Subcutaneous abdominal adipose tissue (tissue), 5 donors: ENCODE measurements at regions not wholly inside any gene's neighbourhood (a gene's known extent, or its start where the extent isn't known, plus 50 kb on each side); places are given as distances from the start of the nearest gene placed in this dataset.

Experiments
- H3K27ac ChIP-seq: one replicate; pipeline ENCODE4 v1.7.0; 2013; ENCODE audit warnings: low read depth, mild to moderate bottlenecking, inconsistent platforms, low read length, moderate library complexity
- H3K27me3 ChIP-seq, 5 donors: one replicate each; pipeline ENCODE4 v1.7.0; 2013; ENCODE audit warnings: low read length in 5 of 5, inconsistent platforms in 1 of 5; ENCODE audit not compliant: control insufficient read depth in 5 of 5, insufficient read depth in 4 of 5
- H3K36me3 ChIP-seq, 5 donors: one replicate each; pipeline ENCODE4 v1.7.0; 2013; ENCODE audit warnings: low read length in 5 of 5; ENCODE audit not compliant: control insufficient read depth in 5 of 5, insufficient read depth in 5 of 5
- H3K4me1 ChIP-seq, 5 donors: one replicate each; pipeline ENCODE4 v1.7.0; 2013; ENCODE audit warnings: low read length in 5 of 5, mild to moderate bottlenecking in 3 of 5, moderate library complexity in 1 of 5; ENCODE audit not compliant: control insufficient read depth in 5 of 5, insufficient read depth in 5 of 5
- H3K4me3 ChIP-seq, 5 donors: one replicate each; pipeline ENCODE4 v1.7.0; 2013; ENCODE audit warnings: low read length in 5 of 5, low read depth in 1 of 5
- H3K9ac ChIP-seq, 5 donors: one replicate each; pipeline ENCODE4 v1.7.0; 2013; ENCODE audit warnings: low read length in 5 of 5, mild to moderate bottlenecking in 4 of 5, moderate library complexity in 3 of 5
- H3K9me3 ChIP-seq, 5 donors: one replicate each; pipeline ENCODE4 v1.7.0; 2013; ENCODE audit warnings: low read length in 5 of 5; ENCODE audit not compliant: control insufficient read depth in 5 of 5
- donor health status: healthy.
- donor health status: healthy.
- donor health status: healthy.
- donor health status: healthy.
- donor health status: healthy.

DNA sequence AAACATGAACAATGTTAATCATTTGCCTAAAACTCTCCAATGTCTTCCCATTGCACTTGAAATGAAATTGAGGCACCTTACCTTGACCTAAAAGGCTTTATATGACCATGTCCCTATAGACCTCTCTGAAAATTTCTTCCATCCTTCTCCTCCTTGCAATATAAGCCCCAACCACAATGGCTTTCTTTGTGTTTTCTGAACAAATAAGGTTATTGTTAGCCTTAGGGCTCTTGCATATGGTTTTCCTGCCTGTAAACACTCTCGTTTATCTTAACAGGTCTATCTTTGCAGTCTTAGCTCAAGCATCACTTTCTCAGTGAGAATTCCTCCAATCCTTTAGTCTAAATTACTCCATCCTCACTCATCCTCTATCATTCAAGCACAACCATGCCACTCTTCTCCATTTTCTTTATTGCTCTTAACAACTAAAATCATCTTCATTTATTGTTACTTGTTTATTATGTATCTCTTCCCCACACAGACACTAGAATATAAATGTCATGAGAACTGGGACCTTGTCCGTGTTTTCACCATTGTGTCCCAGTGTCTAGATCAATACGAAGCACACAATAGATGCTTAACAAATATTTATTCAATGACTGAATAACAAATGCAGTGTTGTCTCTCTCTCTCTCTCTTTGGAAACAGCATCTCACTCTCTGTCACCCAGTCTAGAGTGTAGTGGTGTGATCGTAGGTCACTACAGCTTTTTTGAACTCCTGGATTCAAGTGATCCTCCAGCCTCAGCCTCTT, 129.3 kb downstream of the RDH14 start:
- no peaks in the 10 kb centered on the region for H3K27me3 ChIP-seq

DNA sequence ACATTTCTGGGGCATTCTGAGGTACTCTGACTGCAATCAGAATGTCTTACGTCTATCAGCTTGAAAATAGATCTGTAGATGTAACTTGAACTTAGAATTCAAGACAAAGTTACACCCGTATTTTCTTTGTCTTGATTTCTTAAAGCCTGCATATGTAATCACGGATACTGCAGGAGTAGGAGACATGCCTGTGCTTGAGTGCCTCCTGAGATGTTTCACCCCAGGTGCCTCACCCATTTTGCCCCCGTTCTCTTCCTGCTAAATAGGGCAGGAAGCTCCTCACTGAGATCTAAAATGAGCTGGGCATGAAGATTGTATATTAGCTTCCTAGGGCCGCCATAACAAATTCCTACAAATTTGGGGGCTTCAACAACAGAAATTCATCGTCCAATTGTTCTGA, 131.9 kb downstream of the RDH14 start:
- Histone ChIP-seq H3K27me3 (no peaks in the 10 kb centered on the region), H3K9ac (no peak overlapping the region), H3K27ac (no peak overlapping the region), H3K4me3 (no peak overlapping the region), H3K4me1 (peaks cover 0 to 3% (median 0%) of the 10 kb centered on the region in 5 donors), H3K36me3 (no peaks in the 10 kb centered on the region), H3K9me3 (no peaks in the 10 kb centered on the region)

More for the DNA sequence above, 129.3 kb downstream of the RDH14 start:
- peaks cover 0 to 3% (median 0%) of the 10 kb centered on the region in 5 donors for H3K4me1 ChIP-seq
- H3K9me3 ChIP-seq = no peaks in the 10 kb centered on the region
- H3K9ac ChIP-seq = no peak overlapping the region
- H3K27ac ChIP-seq = no peak overlapping the region
- no peaks in the 10 kb centered on the region for H3K36me3 ChIP-seq
- H3K4me3 ChIP-seq = no peak overlapping the region

DNA sequence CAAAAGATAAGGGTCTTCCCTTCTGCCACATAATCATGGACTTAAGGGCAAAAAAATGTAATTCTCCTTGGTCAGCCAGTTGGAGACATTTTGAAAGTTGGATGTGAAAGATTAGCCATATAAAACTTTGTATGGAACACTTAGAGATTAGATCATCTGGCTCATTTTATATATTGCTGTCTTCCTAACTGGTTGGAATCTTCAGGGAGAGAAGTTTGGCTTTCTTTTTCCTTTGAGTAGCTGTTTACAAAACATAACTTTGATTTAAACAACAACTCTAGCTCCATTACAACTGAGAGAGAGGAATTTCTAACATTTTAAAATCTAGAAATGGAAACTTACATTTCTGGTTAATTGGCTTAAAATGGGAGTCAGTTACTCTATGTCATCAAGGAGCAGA, 132.7 kb downstream of the RDH14 start:
- no peaks in the 10 kb centered on the region for H3K27me3 ChIP-seq
- H3K4me3 ChIP-seq = no peak overlapping the region
- no peak overlapping the region for H3K9ac ChIP-seq
- no peaks in the 10 kb centered on the region for H3K9me3 ChIP-seq
- H3K36me3 ChIP-seq = no peaks in the 10 kb centered on the region
- no peaks in the 10 kb centered on the region for H3K4me1 ChIP-seq
- no peak overlapping the region for H3K27ac ChIP-seq

DNA sequence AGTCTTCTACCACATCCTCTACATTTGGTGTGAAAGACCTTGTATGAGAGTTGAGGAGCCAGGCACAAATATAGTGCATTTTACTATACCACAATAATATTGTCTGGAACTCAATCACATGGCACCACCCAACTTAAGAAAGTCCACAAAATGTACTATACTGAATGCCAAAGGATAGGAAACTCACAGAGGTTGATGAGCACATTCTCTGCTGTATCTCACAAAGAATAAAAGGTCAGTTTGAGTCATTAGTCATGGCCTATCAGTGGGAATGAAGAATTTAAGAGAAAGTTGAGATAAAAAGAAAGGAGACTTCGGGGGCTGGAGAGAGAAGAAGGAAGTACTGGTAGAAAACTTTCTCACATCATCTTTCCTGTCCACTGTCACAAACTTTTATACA, 134.3 kb downstream of the RDH14 start:
- Histone ChIP-seq H3K9ac (no peak overlapping the region), H3K36me3 (no peaks in the 10 kb centered on the region), H3K27me3 (no peaks in the 10 kb centered on the region), H3K4me3 (no peak overlapping the region), H3K27ac (no peak overlapping the region), H3K9me3 (no peaks in the 10 kb centered on the region), H3K4me1 (no peaks in the 10 kb centered on the region)

DNA sequence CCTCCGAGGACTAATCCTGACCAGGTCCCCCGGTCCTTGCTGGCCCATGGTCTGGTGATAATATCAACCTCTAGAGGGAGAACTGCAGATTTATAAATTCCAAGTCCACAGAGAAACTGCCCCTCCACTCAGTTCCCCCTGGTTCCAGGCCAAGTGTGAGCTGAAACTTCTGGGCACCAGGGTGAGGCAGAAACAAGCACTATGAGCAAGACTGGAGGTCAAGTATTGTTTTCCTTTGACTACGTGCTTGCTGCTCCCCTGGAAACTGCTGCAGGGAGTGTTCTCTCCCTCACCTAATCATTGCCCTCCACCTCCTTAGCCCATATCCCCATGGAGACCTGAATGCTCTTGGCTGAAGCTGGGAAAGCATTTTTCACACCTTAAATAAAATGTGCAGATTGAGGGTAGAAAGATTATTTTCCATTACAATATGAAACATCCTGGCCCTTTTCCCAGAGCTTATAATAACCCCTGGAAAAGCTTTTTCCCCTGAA, 135.2 kb downstream of the RDH14 start:
- Histone ChIP-seq H3K9ac (no peak overlapping the region), H3K27me3 (no peaks in the 10 kb centered on the region), H3K27ac (no peak overlapping the region), H3K9me3 (no peaks in the 10 kb centered on the region), H3K4me3 (no peak overlapping the region), H3K4me1 (no peaks in the 10 kb centered on the region), H3K36me3 (no peaks in the 10 kb centered on the region)

DNA sequence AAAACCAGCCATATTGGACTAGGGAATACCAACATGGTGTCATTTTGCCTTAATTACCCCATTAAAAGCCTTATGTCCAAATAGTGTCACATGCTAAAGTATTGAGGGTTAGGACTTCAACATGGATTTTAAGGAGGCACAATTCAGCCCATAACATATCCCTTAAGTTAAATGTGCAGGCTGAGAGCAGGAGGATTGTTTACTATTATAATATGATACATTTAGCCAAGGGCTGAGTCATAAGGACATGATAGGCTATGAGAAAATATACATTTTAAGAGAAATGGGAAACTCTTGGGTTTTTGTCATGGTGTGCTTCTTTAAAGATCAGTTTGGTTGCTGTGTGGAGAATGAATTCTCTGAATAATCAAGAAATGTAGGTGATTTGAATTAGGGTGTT, 136.8 kb downstream of the RDH14 start:
- no peaks in the 10 kb centered on the region for H3K4me1 ChIP-seq
- H3K27me3 ChIP-seq = no peaks in the 10 kb centered on the region
- H3K9me3 ChIP-seq = no peaks in the 10 kb centered on the region
- no peak overlapping the region for H3K4me3 ChIP-seq
- no peak overlapping the region for H3K9ac ChIP-seq
- no peaks in the 10 kb centered on the region for H3K36me3 ChIP-seq
- H3K27ac ChIP-seq = no peak overlapping the region

DNA sequence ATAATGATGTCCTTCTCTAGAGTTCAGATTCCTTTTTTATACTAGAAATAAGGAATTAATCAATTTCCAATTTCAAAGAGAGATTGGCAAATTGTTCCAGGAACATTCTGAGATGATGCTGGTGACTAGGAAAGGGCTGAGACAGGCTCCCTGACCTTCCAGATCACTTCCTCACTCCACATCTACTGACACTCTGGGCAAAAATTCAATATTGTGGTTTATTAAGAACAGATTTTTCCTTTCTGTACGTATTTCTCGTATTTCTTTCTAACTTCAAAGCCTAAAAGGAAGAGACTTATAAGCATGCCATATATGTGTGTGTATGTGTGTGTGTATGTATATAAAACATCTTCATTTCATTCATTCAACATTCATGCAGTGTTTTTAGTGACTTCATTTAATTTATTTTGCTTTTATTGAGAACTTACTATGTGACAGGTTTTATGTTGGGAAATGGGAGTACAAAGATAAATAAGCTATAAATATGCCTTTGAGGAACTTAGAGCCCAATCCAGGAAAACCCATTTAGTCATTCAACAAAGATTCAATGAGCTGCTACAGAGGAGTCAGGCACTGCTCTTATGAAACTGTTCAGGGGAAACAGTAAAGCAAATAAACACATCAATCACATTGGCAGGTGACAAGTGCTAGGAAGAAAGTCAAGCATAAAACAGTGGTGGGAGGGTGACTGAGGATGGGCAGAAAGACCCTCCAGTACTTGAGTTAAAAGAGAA, 137.9 kb downstream of the RDH14 start:
- Histone ChIP-seq H3K36me3 (no peaks in the 10 kb centered on the region), H3K9ac (no peak overlapping the region), H3K4me1 (no peaks in the 10 kb centered on the region), H3K27me3 (no peaks in the 10 kb centered on the region), H3K27ac (no peak overlapping the region), H3K4me3 (no peak overlapping the region), H3K9me3 (no peaks in the 10 kb centered on the region)

DNA sequence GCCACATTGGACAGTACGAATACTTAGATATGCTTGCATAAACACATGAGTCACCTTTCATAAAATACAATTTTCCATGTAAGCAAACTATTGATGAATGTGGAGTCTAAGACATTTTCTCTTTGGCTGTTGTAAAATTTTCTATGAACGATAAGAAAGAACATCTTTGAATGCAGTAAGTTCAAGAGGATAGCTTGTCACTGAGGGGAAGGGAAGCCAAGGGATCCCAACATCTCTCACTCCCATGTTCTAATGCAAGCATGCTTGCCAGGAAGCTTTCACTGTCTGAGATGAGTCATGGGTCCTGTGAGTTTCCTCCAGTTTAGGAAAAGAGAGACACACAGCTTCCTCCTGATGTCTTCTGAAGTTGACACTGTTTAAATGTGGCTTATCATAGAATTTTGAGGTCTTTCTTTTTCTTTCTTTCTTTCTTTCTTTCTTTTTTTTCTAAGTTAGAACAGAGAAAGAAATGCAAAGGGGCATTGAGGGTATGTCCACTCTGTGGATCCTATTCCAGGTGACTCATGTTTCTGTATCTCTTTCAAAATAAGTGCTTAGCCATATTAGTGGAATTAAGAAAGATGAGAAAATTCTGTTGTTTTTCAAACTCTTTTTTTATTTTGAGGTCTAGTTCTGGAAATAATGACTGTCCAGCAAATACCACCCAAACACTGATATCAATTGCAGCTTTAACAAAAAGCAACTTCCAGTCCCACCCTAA, 146.6 kb downstream of the RDH14 start:
- peak overlapping the region; percentile 9 for H3K27ac ChIP-seq
- H3K27me3 ChIP-seq = peaks cover 0 to 5% (median 0%) of the 10 kb centered on the region in 5 donors
- no peaks in the 10 kb centered on the region for H3K9me3 ChIP-seq

DNA sequence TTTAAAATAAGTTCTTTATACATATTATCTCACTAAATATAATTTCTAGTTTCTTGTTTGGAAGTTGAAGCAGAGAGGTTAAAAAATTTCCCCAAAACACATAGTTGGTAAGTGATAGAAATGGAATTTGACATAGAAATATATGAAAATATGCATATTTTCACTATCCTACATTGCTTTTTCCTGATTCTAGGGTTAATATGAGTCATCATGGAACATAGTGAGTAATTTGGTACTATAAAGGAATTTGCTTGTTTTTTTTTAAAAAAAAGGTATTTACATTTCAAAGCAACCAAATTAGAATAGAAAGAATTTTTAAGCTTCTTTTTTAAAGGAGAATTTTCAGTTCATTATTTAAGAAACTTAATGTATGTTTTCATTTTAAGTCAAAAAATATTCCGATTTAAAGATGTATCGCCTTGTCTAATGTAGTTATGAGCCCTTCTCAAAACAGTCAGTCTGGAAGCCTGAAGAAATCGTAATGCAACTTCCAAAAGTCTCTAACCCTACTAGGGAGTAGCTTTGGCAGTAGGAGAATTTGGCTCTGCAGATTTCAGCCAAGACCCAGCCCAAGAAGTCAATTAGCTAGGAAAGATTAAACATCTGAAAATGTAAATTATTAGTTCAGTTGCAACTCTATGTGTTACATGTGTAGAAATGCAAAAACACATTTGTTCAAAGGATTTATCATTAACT, 147.3 kb downstream of the RDH14 start:
- H3K27ac ChIP-seq = no peak overlapping the region

More for the DNA sequence above, 146.6 kb downstream of the RDH14 start:
- H3K4me1 ChIP-seq = no peaks in the 10 kb centered on the region
- no peak overlapping the region for H3K9ac ChIP-seq
- no peaks in the 10 kb centered on the region for H3K36me3 ChIP-seq
- H3K4me3 ChIP-seq = no peak overlapping the region

More for the DNA sequence above, 147.3 kb downstream of the RDH14 start:
- Histone ChIP-seq H3K4me3 (no peak overlapping the region), H3K36me3 (no peaks in the 10 kb centered on the region), H3K9me3 (no peaks in the 10 kb centered on the region), H3K9ac (no peak overlapping the region), H3K4me1 (no peaks in the 10 kb centered on the region), H3K27me3 (peaks cover 0 to 5% (median 0%) of the 10 kb centered on the region in 5 donors)
